ENCODE measurements at regions not wholly inside any gene's neighbourhood (a gene's known extent, or its start where the extent isn't known, plus 50 kb on each side); places are given as distances from the start of the nearest gene placed in this dataset.

DNA sequence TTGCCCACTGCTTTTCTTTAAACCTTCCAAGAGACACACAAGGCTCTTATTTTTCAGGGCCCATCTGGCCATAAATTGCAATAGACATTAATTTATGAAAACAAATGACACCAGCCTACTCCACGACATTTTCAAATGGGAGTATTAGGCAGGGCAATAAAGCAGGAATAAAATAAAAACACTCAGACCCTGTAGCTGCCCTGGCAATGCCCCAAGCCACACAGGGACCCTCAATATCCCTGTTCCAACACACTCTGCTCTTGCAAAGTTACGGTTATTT, 550.8 kb upstream of the TNP1 start:
- TF ChIP-seq, protein P1, sequence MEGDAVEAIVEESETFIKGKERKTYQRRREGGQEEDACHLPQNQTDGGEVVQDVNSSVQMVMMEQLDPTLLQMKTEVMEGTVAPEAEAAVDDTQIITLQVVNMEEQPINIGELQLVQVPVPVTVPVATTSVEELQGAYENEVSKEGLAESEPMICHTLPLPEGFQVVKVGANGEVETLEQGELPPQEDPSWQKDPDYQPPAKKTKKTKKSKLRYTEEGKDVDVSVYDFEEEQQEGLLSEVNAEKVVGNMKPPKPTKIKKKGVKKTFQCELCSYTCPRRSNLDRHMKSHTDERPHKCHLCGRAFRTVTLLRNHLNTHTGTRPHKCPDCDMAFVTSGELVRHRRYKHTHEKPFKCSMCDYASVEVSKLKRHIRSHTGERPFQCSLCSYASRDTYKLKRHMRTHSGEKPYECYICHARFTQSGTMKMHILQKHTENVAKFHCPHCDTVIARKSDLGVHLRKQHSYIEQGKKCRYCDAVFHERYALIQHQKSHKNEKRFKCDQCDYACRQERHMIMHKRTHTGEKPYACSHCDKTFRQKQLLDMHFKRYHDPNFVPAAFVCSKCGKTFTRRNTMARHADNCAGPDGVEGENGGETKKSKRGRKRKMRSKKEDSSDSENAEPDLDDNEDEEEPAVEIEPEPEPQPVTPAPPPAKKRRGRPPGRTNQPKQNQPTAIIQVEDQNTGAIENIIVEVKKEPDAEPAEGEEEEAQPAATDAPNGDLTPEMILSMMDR (IDR thresholded peaks at IDR 0.05), result no peak
- TF ChIP-seq POLR2A (IDR thresholded peaks at IDR 0.05), result no peak
